ENCODE measurements at regions not wholly inside any gene's neighbourhood (a gene's known extent, or its start where the extent isn't known, plus 50 kb on each side); places are given as distances from the start of the nearest gene placed in this dataset.

GRCh38 chr20:24135781-24136180, 147.2 kb upstream of the GGTLC1 start:
- no peak for DNase-seq

- no peak for DNase-seq
These were observed 146.4 kb upstream of the GGTLC1 start for GRCh38 chr20:24134930-24135329.

GRCh38 chr20:24134284-24134683, 145.7 kb upstream of the GGTLC1 start:
- DNase-seq = no peak

- DNase-seq = no peak
These were observed 143.7 kb upstream of the GGTLC1 start for GRCh38 chr20:24132246-24132645.

GRCh38 chr20:24131684-24132083, 143.1 kb upstream of the GGTLC1 start:
- DNase-seq = no peak

GRCh38 chr20:24131281-24131680, 142.7 kb upstream of the GGTLC1 start:
- no peak for DNase-seq

- no peak for DNase-seq
These were observed 141.1 kb upstream of the GGTLC1 start for GRCh38 chr20:24129641-24130040.

- DNase-seq = no peak
These were observed 136.5 kb upstream of the GGTLC1 start for GRCh38 chr20:24124951-24125650.

- no peak for DNase-seq
These were observed 135.4 kb upstream of the GGTLC1 start for GRCh38 chr20:24124003-24124402.

- DNase-seq = no peak
These were observed 130.0 kb upstream of the GGTLC1 start for GRCh38 chr20:24118441-24119175.

- DNase-seq = no peak
These were observed 129.5 kb upstream of the GGTLC1 start for GRCh38 chr20:24118034-24118433.

GRCh38 chr20:24117383-24117782, 128.8 kb upstream of the GGTLC1 start:
- no peak for DNase-seq

- no peak for DNase-seq
These were observed 128.0 kb upstream of the GGTLC1 start for GRCh38 chr20:24116611-24117010.

- DNase-seq = no peak
These were observed 123.8 kb upstream of the GGTLC1 start for GRCh38 chr20:24112360-24112759.

GRCh38 chr20:24111858-24112257, 123.3 kb upstream of the GGTLC1 start:
- no peak for DNase-seq

GRCh38 chr20:24109537-24109936, 121.0 kb upstream of the GGTLC1 start:
- no peak for DNase-seq

- DNase-seq = no peak
These were observed 120.4 kb upstream of the GGTLC1 start for GRCh38 chr20:24109008-24109407.

GRCh38 chr20:24108581-24108980, 120.0 kb upstream of the GGTLC1 start:
- no peak for DNase-seq

GRCh38 chr20:24106801-24107445, 118.3 kb upstream of the GGTLC1 start:
- DNase-seq = no peak

- no peak for DNase-seq
These were observed 117.7 kb upstream of the GGTLC1 start for GRCh38 chr20:24106150-24106800.

GRCh38 chr20:24102749-24103333, 114.3 kb upstream of the GGTLC1 start:
- no peak for DNase-seq

GRCh38 chr20:24102290-24102689, 113.7 kb upstream of the GGTLC1 start:
- no peak for DNase-seq
